CD4-positive, alpha-beta T cell (primary cell): ENCODE measurements at regions not wholly inside any gene's neighbourhood (a gene's known extent, or its start where the extent isn't known, plus 50 kb on each side); places are given as distances from the start of the nearest gene placed in this dataset.
"Not testable (repeated sequence)": the region's sequence is repeated elsewhere in the genome, so short reads cannot be mapped to it uniquely, and the experiment has no call there.

Experiments used
- ATAC-seq: fragments of 200-7000 bp; cut with Tn5 transposase; one replicate; pipeline ENCODE4 v1.10.0; 2022; ENCODE audit warnings: mild to moderate bottlenecking; ENCODE audit not compliant: poor library complexity
- CTCF ChIA-PET: fragments of 350-600 bp; sonication (Branson Sonifier 250); formaldehyde crosslinking; loops from one replicate; lab custom pipeline; 2021; ENCODE audit warnings: antibody characterized with exemption, inconsistent platforms; lab: Charles Lee
- POLR2A ChIA-PET: fragments of 350-600 bp; sonication (Branson Sonifier 250); formaldehyde crosslinking; loops from one replicate; lab custom pipeline; 2021; ENCODE audit warnings: antibody characterized with exemption, inconsistent platforms; lab: Charles Lee
- DNase-seq, 14 experiments: peaks; one replicate each; pipeline ENCODE4 v3.0.0-alpha.2; 2013 to 2020; ENCODE audit warnings: mixed read lengths in 2 of 14
- H3K27ac ChIP-seq, 2 donors: one replicate each; pipeline versions ENCODE4 v1.5.1 to v1.7.0; 2013; ENCODE audit warnings: low read length in 2 of 2, low read depth in 1 of 2, mild to moderate bottlenecking in 1 of 2
- H3K27me3 ChIP-seq, 2 experiments: 1 replicate in 1 of 2; 2 replicates in 1 of 2; pipeline versions ENCODE4 v1.6.1 to v1.7.0; 2013; ENCODE audit warnings: low read length in 2 of 2, control low read depth in 1 of 2, mild to moderate bottlenecking in 1 of 2, moderate library complexity in 1 of 2; ENCODE audit not compliant: insufficient read depth in 2 of 2, control insufficient read depth in 1 of 2
- H3K36me3 ChIP-seq: one replicate; pipeline ENCODE4 v1.6.1; 2013; ENCODE audit warnings: low read length, control low read depth; ENCODE audit not compliant: insufficient read depth
- H3K4me1 ChIP-seq: one replicate; pipeline ENCODE4 v1.6.1; 2013; ENCODE audit warnings: low read length, control low read depth; ENCODE audit not compliant: insufficient read depth
- H3K4me3 ChIP-seq: one replicate; pipeline ENCODE4 v1.5.1; 2013; ENCODE audit warnings: mild to moderate bottlenecking, low read length, moderate library complexity
- H3K9me3 ChIP-seq, 2 experiments: 1 replicate in 1 of 2; 2 replicates in 1 of 2; pipeline versions ENCODE4 v1.6.1 to v1.7.0; 2013; ENCODE audit warnings: low read length in 2 of 2, mild to moderate bottlenecking in 2 of 2, control low read depth in 1 of 2, moderate library complexity in 1 of 2; ENCODE audit not compliant: control insufficient read depth in 1 of 2, insufficient read depth in 1 of 2
- H3K27ac Mint-ChIP-seq: one replicate; pipeline ENCODE4 v1.8.0; 2020; ENCODE audit warnings: mixed read lengths
- H3K27me3 Mint-ChIP-seq: one replicate; pipeline ENCODE4 v1.8.0; 2021; ENCODE audit warnings: mixed read lengths
- H3K36me3 Mint-ChIP-seq: one replicate; pipeline ENCODE4 v1.8.0; 2021; ENCODE audit warnings: low read depth, mixed read lengths
- H3K4me1 Mint-ChIP-seq: one replicate; pipeline ENCODE4 v1.8.0; 2021; ENCODE audit warnings: low read depth, mixed read lengths
- H3K4me3 Mint-ChIP-seq: one replicate; pipeline ENCODE4 v1.8.0; 2020; ENCODE audit warnings: mild to moderate bottlenecking, mixed read lengths
- H3K9me3 Mint-ChIP-seq: one replicate; pipeline ENCODE4 v1.8.0; 2020; ENCODE audit warnings: mixed read lengths
- CTCF ChIP-seq: fragments of 200-600 bp; IDR thresholded peaks from one replicate; pipeline ENCODE4 v1.8.0; 2022; ENCODE audit warnings: antibody characterized with exemption, mild to moderate bottlenecking
- intact Hi-C, 2 experiments: fragments of 100-400 bp; cut with DNase I in 1 of 2; cut with micrococcal nuclease in 1 of 2; formaldehyde crosslinking; loops; one replicate each; pipeline versions ENCODE4 v1.15.1 to v1.9.0; 2023 to 2025; cut with DNase I, micrococcal nuclease

DNA sequence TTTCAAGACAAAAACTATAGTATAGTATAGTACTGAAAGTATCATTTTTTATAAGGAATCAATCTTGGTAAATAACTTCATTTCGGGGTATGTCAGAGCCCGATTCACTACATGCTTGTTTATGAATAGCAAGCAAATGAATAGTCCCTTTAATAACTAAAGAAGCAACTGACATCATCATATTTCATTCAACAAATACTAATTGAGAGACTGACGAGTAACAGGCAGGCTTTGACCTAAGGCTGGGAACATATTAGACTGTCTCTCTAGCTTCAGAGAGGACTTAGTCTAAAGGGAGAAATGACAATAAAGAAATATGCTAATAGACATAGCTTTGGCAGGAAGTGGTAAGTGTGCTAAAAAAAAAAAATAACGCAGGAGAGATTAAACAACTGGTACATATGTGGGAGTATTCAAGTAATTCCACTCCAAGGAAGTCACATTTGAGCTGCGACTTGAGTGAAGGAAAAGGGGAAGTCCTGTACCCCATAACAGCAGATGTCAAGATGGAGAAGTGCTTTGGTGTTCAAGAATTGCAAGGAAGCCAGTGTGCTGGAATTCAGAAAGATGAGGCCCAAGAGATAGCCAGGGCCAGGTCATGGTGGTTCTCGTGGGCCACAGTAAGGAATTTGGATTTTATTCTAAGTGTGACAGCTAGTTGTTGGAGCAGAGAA is 284.9 kb downstream of the FBXO8 start:
- DNase-seq, result no peak
- Histone ChIP-seq H3K27me3 (no peaks in the 10 kb centered on the region), H3K4me1 (no peaks in the 10 kb centered on the region), H3K36me3 (no peaks in the 10 kb centered on the region), H3K4me3 (no peak overlapping the region), H3K27ac (no peak overlapping the region), H3K9me3 (no peaks in the 10 kb centered on the region)
- intact Hi-C loops, result no loop called here
- ATAC-seq, result no peak
- ChIA-PET POLR2A (no interaction called here), CTCF (no interaction called here)
- Mint-ChIP-seq H3K27ac (no peak overlapping the region), H3K27me3 (no peaks in the 10 kb centered on the region), H3K36me3 (no peaks in the 10 kb centered on the region), H3K9me3 (no peaks in the 10 kb centered on the region), H3K4me3 (no peak overlapping the region), H3K4me1 (no peaks in the 10 kb centered on the region)
- TF ChIP-seq CTCF, result no peak

GRCh38 chr4:173995779-173996178 is 287.7 kb downstream of the FBXO8 start:
- H3K4me1 Mint-ChIP-seq, H3K27me3 Mint-ChIP-seq, CTCF ChIA-PET, POLR2A ChIA-PET, ATAC-seq, H3K4me3 ChIP-seq, H3K9me3 ChIP-seq, DNase-seq, intact Hi-C loops, H3K4me1 ChIP-seq, H3K36me3 ChIP-seq, H3K9me3 Mint-ChIP-seq, H3K4me3 Mint-ChIP-seq, H3K27ac ChIP-seq, H3K27me3 ChIP-seq, H3K36me3 Mint-ChIP-seq, H3K27ac Mint-ChIP-seq: not testable (repeated sequence)

DNA sequence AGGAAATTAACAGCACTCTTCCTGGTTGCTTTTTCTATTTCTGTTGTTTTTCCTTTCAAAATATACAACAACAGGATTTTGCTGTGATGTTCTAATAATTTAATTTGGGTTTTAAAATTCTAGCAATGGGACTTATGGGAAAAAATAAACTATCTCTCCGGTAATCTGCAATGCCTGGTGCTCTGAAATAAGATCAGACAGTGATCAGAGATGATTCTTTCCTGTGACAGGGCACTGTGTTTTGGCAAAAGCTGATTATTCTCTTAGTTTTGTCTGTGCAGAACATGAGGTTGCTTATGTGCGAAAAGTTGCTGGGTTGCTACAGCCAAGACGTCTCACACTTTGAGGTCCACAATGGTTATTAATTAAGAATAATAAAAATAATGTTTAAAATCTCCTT is 291.7 kb downstream of the FBXO8 start:
- H3K4me3 ChIP-seq, result no peak overlapping the region
- TF ChIP-seq CTCF, result no peak
- POLR2A ChIA-PET, result no interaction called here
- DNase-seq, result no peak
- Mint-ChIP-seq H3K27ac (no peak overlapping the region), H3K4me3 (no peak overlapping the region), H3K4me1 (no peaks in the 10 kb centered on the region), H3K27me3 (no peaks in the 10 kb centered on the region), H3K36me3 (no peaks in the 10 kb centered on the region), H3K9me3 (no peaks in the 10 kb centered on the region)
- CTCF ChIA-PET, result no interaction called here
- no peaks in the 10 kb centered on the region for H3K36me3 ChIP-seq
- no peaks in the 10 kb centered on the region for H3K9me3 ChIP-seq
- no peaks in the 10 kb centered on the region for H3K27me3 ChIP-seq
- no peak for ATAC-seq
- no peaks in the 10 kb centered on the region for H3K4me1 ChIP-seq
- intact Hi-C loops, result no loop called here
- no peak overlapping the region for H3K27ac ChIP-seq

- ATAC-seq (no peak), DNase-seq (no peak)
- no peak overlapping the region for H3K27ac Mint-ChIP-seq
- H3K4me1 Mint-ChIP-seq, result no peaks in the 10 kb centered on the region
- intact Hi-C loops, result no loop called here
- no peaks in the 10 kb centered on the region for H3K4me1 ChIP-seq
- no peak for TF ChIP-seq CTCF
- no peak overlapping the region for H3K27ac ChIP-seq
- H3K27me3 Mint-ChIP-seq, result no peaks in the 10 kb centered on the region
- H3K36me3 Mint-ChIP-seq, result no peaks in the 10 kb centered on the region
- ChIA-PET CTCF (no interaction called here), POLR2A (no interaction called here)
- no peaks in the 10 kb centered on the region for H3K36me3 ChIP-seq
- H3K27me3 ChIP-seq, result no peaks in the 10 kb centered on the region
- no peaks in the 10 kb centered on the region for H3K9me3 ChIP-seq
- H3K9me3 Mint-ChIP-seq, result no peaks in the 10 kb centered on the region
- no peak overlapping the region for H3K4me3 ChIP-seq
- H3K4me3 Mint-ChIP-seq, result no peak overlapping the region
These were observed 292.2 kb downstream of the FBXO8 start for GRCh38 chr4:173991316-173991715.
